ENCODE measurements at regions not wholly inside any gene's neighbourhood (a gene's known extent, or its start where the extent isn't known, plus 50 kb on each side); places are given as distances from the start of the nearest gene placed in this dataset.

- no peak overlapping the region for H3K4me3 ChIP-seq (replicated peaks in 1 of 3; ENCODE audit: insufficient read depth in 1 of 3, low read depth in 1 of 3, low read length in 3 of 3)
- H3K4me1 ChIP-seq (ENCODE audit: control insufficient read depth, extremely low read depth, insufficient read depth, low read length) = no peaks in the 10 kb centered on the region
- no peak overlapping the region for H3K4me2 ChIP-seq (ENCODE audit: insufficient read depth, low read length)
- DNase-seq (ENCODE audit: low read depth, low spot score) (peak; percentile 68), FAIRE-seq (peak; percentile 44)
- dilution Hi-C loops (cut with MboI; ENCODE audit: extremely low pct_ligation_motif_present, low sequenced_read_pairs) (no loop called here), intact Hi-C loops (cut with micrococcal nuclease) (loop anchor here (1.0 to 10.0 kb wide), 8 partner anchors 136 to 1181 kb away; partner anchors contain the start of gene ADAMTS5)
- no peaks in the 10 kb centered on the region for H3K9me1 ChIP-seq (replicated peaks; ENCODE audit: control insufficient read depth, extremely low read depth, insufficient read depth, low read length)
- no peaks in the 10 kb centered on the region for H3K27me3 ChIP-seq (ENCODE audit: control insufficient read depth in 2 of 2, insufficient read depth in 2 of 2, low read length in 2 of 2)
- H3K36me3 ChIP-seq (ENCODE audit: control insufficient read depth in 2 of 2, extremely low read depth in 1 of 2, insufficient read depth in 2 of 2, low read length in 2 of 2) = no peaks in the 10 kb centered on the region
- TF ChIP-seq JUN (IDR thresholded peaks at IDR 0.05; ENCODE audit: borderline replicate concordance, insufficient read depth, insufficient read length, low read depth) = no peak
- TF ChIP-seq, protein P1, sequence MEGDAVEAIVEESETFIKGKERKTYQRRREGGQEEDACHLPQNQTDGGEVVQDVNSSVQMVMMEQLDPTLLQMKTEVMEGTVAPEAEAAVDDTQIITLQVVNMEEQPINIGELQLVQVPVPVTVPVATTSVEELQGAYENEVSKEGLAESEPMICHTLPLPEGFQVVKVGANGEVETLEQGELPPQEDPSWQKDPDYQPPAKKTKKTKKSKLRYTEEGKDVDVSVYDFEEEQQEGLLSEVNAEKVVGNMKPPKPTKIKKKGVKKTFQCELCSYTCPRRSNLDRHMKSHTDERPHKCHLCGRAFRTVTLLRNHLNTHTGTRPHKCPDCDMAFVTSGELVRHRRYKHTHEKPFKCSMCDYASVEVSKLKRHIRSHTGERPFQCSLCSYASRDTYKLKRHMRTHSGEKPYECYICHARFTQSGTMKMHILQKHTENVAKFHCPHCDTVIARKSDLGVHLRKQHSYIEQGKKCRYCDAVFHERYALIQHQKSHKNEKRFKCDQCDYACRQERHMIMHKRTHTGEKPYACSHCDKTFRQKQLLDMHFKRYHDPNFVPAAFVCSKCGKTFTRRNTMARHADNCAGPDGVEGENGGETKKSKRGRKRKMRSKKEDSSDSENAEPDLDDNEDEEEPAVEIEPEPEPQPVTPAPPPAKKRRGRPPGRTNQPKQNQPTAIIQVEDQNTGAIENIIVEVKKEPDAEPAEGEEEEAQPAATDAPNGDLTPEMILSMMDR (IDR thresholded peaks at IDR 0.05; ENCODE audit: extremely low read depth in 1 of 2, insufficient read depth in 1 of 2, low read depth in 1 of 2, low read length in 2 of 2) = peak; percentile 61 to 68
- no peak overlapping the region for H2AFZ ChIP-seq (ENCODE audit: low read depth, low read length)
- no peak overlapping the region for H3K9ac ChIP-seq (replicated peaks; ENCODE audit: extremely low read depth, insufficient read depth, low read length)
- no TSS peak for BruUV-seq (replicated peaks)
- CTCF ChIA-PET = interaction anchor here (0.6 to 5.3 kb wide), 45 partner anchors 8 to 1181 kb away, joined by 3 to 115 read pairs (median 4); no protein-coding TSS in a partner anchor
- H3K27ac ChIP-seq (ENCODE audit: insufficient read depth, low read depth, low read length) = no peak overlapping the region
- H3K79me2 ChIP-seq (ENCODE audit: control insufficient read depth, insufficient read depth, low read length) = no peaks in the 10 kb centered on the region
- no peaks in the 10 kb centered on the region for H4K20me1 ChIP-seq (replicated peaks; ENCODE audit: control insufficient read depth, extremely low read depth, insufficient read depth, low read length)
- POLR2A ChIA-PET = no interaction called here
- H3K9me3 ChIP-seq (replicated peaks; ENCODE audit: control insufficient read depth, insufficient read depth, low read length) = no peaks in the 10 kb centered on the region
These were observed 597.9 kb upstream of the ADAMTS5 start for GRCh38 chr21:27564684-27565301.

- Histone ChIP-seq H3K4me1 (ENCODE audit: control insufficient read depth, extremely low read depth, insufficient read depth, low read length) (no peaks in the 10 kb centered on the region), H3K4me3 (replicated peaks in 1 of 3; ENCODE audit: insufficient read depth in 1 of 3, low read depth in 1 of 3, low read length in 3 of 3) (no peak overlapping the region), H3K9me3 (replicated peaks; ENCODE audit: control insufficient read depth, insufficient read depth, low read length) (no peaks in the 10 kb centered on the region), H3K9ac (replicated peaks; ENCODE audit: extremely low read depth, insufficient read depth, low read length) (no peak overlapping the region), H3K27me3 (ENCODE audit: control insufficient read depth in 2 of 2, insufficient read depth in 2 of 2, low read length in 2 of 2) (no peaks in the 10 kb centered on the region), H2AFZ (ENCODE audit: low read depth, low read length) (no peak overlapping the region), H3K27ac (ENCODE audit: insufficient read depth, low read depth, low read length) (no peak overlapping the region), H3K36me3 (ENCODE audit: control insufficient read depth in 2 of 2, extremely low read depth in 1 of 2, insufficient read depth in 2 of 2, low read length in 2 of 2) (no peaks in the 10 kb centered on the region), H3K4me2 (ENCODE audit: insufficient read depth, low read length) (no peak overlapping the region), H3K79me2 (ENCODE audit: control insufficient read depth, insufficient read depth, low read length) (no peaks in the 10 kb centered on the region), H4K20me1 (replicated peaks; ENCODE audit: control insufficient read depth, extremely low read depth, insufficient read depth, low read length) (no peaks in the 10 kb centered on the region), H3K9me1 (replicated peaks; ENCODE audit: control insufficient read depth, extremely low read depth, insufficient read depth, low read length) (no peaks in the 10 kb centered on the region)
- dilution Hi-C loops (cut with MboI; ENCODE audit: extremely low pct_ligation_motif_present, low sequenced_read_pairs) (no loop called here), intact Hi-C loops (cut with micrococcal nuclease) (loop anchor here (5.0 to 10.0 kb wide), 3 partner anchors 198 to 775 kb away; partner anchors contain the start of gene ADAMTS5)
- FAIRE-seq (no peak), DNase-seq (ENCODE audit: low read depth, low spot score) (no peak)
- no peak for TF ChIP-seq MYC (IDR thresholded peaks at IDR 0.05; ENCODE audit: low read depth, low read length)
- no peak for TF ChIP-seq POLR2AphosphoS5 (IDR thresholded peaks at IDR 0.05; ENCODE audit: insufficient read depth, low read depth, low read length)
- TF ChIP-seq FOS (IDR thresholded peaks at IDR 0.05; ENCODE audit: borderline replicate concordance, insufficient read depth, low read length) = no peak
- BruUV-seq (replicated peaks) = no TSS peak
- POLR2A ChIA-PET = no interaction called here
- CTCF ChIA-PET = no interaction called here
These were observed 595.4 kb upstream of the ADAMTS5 start for GRCh38 chr21:27562303-27562702.
